Skin epidermis (tissue), 12 donors: ENCODE measurements at regions not wholly inside any gene's neighbourhood (a gene's known extent, or its start where the extent isn't known, plus 50 kb on each side); places are given as distances from the start of the nearest gene placed in this dataset.

Source experiments
- H3K27ac ChIP-seq, 21 experiments: fragments of 200-600 bp; sonication (generic) in 11 of 21; one replicate each; pipeline ENCODE4 v1.5.0; 2020; ENCODE audit warnings: mild to moderate bottlenecking in 3 of 21, inconsistent platforms in 2 of 21, moderate library complexity in 2 of 21
- H3K4me3 ChIP-seq, 7 experiments: fragments of 200-600 bp; sonication (generic) in 2 of 7; one replicate each; pipeline ENCODE4 v1.5.0; 2020; ENCODE audit warnings: inconsistent platforms in 2 of 7, mild to moderate bottlenecking in 2 of 7, moderate library complexity in 1 of 7

DNA sequence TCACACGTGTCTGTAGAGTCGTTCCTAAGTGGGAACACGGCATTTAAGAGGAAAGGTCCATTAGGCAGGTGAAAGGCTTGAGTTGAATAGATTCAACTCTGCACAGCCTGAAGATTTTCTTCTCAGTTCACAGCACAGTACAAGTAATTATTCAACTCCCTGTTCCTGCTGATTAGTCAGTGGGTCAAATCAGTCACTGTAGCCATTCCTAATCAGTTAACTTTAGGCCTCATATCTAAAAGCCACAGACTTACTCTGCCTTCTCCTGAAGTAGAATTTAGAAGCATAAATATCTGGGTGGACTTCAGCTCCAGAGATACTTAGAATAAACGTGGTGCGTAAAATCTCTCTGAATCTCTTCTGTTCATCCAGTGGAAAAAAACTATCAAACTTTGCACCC lies 872.4 kb downstream of the C6orf118 start:
- Histone ChIP-seq H3K27ac (no peak overlapping the region), H3K4me3 (no peak overlapping the region)

DNA sequence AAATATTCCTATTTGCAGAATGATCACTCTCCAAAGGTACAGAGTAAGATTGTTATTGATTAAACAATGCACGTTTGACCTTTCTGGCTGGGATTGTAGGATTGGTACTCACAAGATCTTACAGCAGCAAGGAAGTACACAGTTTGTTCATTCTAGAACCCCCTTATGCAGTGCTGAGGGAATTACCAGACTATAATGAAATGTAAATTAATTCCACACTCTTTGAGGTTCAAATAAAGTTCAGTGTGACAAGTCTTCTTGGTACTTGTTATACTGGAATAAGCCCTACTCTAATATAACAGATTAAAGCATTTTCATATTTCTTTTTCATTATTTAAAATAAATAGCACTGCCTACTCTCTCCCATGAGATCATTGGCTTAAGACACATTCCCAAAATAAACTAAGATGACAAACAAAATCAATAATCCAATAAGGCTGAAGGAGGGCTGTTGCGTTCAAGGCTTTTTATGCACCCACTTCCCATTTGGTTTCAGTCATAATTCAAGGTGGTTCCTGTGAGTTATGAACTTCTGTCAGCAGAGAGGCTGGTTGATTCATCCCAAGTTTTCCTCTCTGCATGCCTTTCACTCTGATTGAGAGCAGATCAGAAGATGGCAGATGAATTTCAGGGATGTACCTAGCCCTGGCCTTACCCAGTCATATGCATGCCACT lies 881.5 kb downstream of the C6orf118 start:
- Histone ChIP-seq H3K4me3 (no peak overlapping the region), H3K27ac (no peak overlapping the region)

DNA sequence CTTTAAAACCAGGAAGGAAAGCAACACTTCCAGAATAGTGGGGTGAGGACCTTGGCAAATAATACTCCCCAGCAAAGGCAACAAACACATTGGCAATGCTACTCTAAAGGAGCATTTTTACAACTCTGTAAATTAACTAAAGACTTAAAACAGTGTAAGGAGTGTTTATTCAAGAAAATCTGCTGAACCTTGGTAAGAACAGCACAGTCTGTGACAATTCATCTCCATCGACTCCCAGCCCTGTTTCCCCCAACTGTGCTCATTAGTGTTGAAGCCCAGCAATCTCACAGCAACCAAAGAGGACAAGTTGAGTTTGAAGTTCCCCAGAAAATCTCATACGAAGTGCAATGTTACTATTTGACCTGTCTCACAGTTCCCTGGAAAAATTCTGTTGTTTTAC lies 884.9 kb downstream of the C6orf118 start:
- H3K27ac ChIP-seq, result no peak overlapping the region
- no peak overlapping the region for H3K4me3 ChIP-seq

DNA sequence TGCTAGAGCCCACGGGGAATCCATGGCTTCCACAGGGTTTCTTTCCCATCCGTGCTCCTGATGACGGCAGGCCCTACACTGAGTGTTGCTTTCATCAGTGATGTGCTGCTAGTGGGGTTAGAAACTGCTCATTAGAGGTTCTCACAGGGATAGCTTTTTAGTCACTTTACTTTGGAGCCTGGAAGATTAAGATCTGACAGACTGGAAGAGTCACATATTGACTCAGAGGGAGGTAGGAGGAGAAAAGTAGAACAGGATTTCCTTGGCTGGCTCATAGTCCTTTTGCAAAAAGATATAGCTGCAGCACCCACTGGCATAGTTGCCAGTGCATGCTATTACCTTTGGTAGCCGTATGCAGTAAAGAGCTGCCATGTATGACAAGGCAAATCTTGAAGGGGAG lies 890.3 kb downstream of the C6orf118 start:
- H3K4me3 ChIP-seq, result no peak overlapping the region
- H3K27ac ChIP-seq, result no peak overlapping the region

DNA sequence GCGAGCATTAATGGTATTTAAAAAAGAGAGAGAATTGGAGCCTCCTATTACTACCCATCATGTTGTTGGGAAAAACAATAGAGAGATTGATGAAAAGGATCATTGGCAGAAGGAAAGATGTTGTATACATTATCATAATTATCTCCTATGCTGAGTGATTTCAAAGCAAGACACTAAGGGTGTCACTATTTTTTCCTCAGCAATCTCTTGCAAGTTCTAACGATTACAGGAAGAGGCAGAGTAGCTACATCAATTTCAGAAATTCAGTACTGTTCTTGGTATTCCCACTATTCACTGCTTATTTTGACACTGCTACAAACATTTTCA lies 891.2 kb downstream of the C6orf118 start:
- H3K27ac ChIP-seq, result no peak overlapping the region
- H3K4me3 ChIP-seq, result no peak overlapping the region

DNA sequence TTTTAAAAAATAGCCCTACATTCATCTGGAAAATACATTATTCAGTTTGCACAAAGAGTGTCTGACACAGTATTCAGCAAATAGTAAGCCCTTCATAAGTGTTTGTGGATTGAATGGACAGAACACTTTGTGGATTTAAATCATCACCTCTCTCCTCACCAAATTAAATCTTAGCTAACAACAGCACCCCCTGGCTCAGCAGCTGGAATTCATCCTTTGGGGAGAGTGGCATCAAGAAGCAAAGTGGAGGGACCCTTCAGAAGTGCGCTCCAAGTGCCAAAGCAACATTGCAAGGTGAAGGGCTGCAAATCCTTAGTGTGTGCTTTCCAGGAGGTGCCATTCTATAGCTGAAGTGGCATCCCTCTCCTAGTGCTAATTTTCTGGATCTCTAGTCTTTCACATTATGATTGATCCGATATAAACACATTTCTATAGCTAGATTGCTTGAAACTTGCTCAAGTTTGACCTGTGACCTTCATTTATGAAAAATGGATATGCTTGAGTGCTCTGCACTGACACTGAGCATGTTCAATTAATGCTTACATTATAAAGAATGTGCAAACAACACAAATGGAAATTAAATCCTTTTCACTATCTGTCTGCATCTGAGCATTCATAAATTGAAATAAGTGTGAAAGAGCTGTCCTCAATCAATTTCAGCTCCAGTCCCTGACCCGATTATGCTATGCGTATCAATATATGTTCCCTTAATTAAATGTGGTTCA lies 891.7 kb downstream of the C6orf118 start:
- no peak overlapping the region for H3K4me3 ChIP-seq
- H3K27ac ChIP-seq, result no peak overlapping the region

DNA sequence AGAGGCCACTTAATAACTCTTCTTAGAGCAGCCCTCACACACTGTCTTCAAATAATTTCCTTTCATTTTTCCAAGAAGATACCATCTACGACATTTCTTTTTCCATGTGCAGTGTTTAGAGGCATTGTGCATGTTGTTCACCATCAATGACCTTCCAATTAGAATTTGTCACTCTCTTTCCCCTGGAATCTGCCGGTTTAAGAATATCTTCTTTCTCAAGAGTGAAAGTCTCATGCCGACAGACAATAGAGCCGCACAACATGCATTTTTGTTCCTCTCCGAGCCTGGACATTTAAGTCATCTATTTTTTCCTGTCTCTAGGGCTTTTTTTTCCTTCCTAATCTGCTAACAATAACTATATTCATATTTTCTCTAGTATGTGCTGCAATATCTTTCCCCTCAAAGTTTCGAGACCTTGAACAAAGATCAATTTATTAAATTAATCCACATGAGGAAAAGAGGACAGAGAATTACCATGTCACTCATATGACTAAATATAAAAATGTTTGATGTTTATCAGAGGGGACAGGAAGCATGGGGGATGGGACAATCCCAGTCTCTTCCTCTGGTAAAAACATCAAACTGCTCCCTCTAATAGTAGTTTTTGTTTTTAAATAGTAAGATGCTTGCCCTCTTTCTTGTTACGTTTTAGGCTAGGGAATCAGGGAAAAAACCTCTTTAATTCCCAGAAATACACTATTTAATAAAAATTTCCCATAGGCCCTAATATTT lies 893.4 kb downstream of the C6orf118 start:
- Histone ChIP-seq H3K4me3 (no peak overlapping the region), H3K27ac (peak overlapping the region in 3 of 21 experiments; percentile 12 to 49 (median 36))

DNA sequence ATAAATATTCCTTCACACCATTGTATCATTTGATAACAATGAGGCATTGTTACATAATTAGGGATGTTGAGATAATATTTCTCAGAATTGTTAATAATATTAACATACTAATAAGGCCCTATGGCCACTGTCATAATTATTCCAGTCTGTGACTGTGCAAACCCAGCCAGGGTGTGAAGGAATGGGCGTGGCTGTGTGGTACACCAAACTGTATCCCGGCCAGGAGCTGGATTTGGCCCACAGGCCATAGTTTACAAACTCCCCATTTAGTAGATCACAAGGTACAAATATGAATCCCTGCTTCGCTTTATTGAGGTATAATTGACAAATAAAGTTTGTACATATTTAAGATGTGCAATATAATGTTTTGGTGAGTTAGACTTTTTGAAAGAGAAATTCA lies 894.7 kb downstream of the C6orf118 start:
- H3K27ac ChIP-seq, result no peak overlapping the region
- H3K4me3 ChIP-seq, result no peak overlapping the region

DNA sequence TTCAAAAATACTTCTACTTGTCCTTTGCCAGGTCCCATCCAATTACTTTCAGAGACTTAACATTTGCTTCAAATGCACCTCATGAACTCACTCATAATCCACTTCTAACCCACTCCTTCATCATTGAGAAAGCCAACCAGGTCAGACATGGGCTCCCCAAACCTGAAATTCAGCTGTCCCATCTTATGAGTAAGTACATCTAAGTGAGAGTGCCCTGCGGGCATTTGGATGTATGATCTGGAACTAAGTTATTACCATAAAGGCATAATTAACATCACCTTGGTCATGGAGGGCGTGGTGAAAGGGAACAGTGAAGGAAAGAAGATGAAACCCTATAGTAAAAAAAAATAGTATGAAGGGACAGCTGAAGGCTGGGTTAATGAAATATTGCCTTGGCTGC lies 896.8 kb downstream of the C6orf118 start:
- no peak overlapping the region for H3K27ac ChIP-seq
- no peak overlapping the region for H3K4me3 ChIP-seq

DNA sequence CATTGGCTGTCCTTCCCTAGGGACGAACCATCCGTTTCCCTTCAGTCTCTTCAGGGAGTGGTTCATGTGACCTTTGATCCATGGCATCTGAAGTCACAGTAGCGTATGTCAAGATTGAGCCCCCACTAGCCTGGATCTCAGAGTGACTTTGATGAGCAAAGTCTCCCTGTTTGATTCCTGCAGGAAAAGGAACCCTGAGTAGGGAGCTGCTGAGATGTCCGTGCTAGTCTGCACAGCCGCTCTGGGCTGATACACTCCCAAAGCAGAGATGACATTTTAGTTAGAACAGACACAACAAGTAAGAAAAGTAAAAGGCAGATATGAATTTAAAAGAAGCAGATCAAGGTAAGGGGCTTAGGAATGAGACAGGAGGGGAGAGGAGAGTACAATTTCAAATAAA lies 899.4 kb downstream of the C6orf118 start:
- no peak overlapping the region for H3K4me3 ChIP-seq
- H3K27ac ChIP-seq, result no peak overlapping the region

DNA sequence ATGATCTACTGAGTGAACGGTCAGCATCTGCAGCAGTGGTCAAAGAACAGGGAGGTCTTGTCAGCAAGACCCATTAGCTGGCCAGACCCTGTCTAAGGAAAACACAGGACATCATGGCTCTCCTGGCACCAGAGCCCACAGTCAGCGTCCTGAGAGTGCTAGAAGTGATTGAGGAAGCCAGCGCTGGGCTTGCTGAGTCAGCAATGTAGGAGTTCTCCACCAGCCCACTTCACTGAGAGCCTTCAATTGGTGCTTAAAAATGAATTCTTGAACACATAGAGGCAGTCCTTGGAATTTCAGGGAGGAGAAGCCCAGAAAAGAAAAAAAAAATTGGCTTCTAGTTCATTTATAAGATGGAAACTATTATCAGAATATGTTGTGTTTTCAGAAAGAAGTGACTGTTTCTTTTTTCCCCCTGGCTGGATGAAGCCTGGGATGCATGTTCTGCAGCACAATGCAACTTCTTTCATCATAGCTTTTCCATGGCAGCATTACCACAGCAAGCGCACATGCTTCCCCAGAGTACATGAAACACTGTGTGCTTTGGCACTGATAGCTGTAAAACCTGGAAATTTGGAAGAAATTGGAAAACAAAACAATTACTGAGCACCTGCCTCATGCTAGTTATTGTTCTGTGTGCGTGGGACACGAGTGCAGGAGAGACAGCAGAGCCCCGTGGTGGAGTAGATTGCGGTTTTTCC lies 899.9 kb downstream of the C6orf118 start:
- Histone ChIP-seq H3K4me3 (no peak overlapping the region), H3K27ac (no peak overlapping the region)

DNA sequence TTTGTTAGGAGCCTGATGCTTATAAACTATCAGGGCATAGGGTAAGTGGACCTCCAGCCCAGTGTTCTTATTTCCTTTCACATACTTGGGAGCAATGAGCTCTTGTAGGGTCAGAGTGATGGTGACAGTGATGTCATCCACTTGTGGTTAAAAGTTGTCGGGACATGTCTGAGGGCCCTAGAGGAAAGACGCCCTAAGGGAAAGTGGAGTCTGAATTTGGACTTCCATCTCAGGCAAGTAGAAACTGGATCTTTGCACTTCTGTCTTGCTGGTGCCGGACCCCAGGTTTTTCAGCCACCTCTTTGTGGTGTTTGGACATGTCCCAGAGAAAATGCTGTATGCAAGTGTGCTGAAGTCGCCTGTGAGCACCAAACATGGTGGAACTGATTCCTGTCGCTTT lies 900.5 kb downstream of the C6orf118 start:
- no peak overlapping the region for H3K27ac ChIP-seq
- no peak overlapping the region for H3K4me3 ChIP-seq

DNA sequence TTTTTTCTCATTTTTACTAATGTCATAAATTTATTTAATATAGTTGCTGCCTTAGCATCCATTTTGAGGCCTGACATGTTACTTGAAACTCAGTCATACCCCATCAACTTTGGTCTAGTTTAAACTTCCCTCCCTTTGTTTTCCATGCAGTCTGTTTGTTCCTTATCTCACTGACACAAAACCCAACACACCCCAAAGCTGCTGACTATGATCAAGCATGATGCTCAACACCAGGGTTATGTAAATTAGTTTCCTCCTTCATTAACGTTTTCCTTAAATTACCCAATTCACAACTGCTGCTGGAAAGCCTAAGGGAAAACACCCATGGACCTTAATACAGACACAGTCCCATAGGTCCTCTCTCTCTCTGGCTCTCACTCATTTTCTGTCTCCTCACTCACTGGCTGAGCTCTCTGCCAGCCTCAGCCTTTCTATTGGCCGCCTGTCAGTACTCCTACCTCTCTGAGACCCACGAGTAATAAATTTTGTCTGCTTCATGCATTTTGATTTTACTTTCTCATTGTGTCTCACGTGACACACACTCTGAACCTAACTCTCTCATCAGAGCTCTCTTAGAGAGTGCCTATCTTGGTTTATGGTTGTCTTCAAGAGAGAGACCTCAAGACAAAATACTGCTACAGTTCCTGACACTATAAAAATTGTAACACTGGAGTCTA lies 904.5 kb downstream of the C6orf118 start:
- Histone ChIP-seq H3K4me3 (no peak overlapping the region), H3K27ac (no peak overlapping the region)

DNA sequence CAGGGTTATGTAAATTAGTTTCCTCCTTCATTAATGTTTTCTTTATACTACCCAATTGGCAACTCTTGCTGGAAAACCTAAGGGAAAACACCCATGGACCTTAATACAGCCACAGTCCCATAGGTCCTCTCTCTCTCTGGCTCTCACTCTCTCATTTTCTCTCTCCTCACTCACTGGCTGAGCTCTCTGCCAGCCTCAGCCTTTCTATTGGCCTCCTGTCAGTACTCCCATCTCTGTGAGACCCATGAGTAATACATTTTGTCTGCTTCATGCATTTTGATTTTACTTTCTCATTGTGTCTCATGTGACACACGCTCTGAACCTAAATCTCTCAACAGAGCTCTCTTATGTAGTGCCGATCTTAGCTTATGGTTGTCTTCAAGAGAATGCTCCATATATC lies 907.5 kb downstream of the C6orf118 start:
- Histone ChIP-seq H3K27ac (peak overlapping the region in 1 of 21 experiments; percentile 25), H3K4me3 (no peak overlapping the region)

DNA sequence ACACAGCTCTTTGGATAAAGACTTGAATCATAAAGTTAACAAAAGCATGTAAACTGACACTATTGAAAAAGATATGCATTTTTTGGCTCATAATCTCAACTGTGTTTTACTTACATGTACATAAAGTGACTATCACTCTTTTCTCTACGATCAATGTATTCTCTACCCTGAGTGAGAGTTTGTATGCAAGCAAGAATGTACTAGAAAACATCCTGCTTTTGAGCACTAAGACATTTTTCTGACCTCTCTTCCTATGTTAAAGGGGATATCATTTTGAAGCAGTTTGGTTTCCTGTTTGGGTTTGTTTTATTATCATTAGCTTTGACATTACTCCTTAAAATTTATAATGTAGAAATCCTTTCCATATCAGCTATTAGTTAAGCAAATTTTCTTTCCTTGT lies 910.8 kb downstream of the C6orf118 start:
- no peak overlapping the region for H3K4me3 ChIP-seq
- no peak overlapping the region for H3K27ac ChIP-seq

DNA sequence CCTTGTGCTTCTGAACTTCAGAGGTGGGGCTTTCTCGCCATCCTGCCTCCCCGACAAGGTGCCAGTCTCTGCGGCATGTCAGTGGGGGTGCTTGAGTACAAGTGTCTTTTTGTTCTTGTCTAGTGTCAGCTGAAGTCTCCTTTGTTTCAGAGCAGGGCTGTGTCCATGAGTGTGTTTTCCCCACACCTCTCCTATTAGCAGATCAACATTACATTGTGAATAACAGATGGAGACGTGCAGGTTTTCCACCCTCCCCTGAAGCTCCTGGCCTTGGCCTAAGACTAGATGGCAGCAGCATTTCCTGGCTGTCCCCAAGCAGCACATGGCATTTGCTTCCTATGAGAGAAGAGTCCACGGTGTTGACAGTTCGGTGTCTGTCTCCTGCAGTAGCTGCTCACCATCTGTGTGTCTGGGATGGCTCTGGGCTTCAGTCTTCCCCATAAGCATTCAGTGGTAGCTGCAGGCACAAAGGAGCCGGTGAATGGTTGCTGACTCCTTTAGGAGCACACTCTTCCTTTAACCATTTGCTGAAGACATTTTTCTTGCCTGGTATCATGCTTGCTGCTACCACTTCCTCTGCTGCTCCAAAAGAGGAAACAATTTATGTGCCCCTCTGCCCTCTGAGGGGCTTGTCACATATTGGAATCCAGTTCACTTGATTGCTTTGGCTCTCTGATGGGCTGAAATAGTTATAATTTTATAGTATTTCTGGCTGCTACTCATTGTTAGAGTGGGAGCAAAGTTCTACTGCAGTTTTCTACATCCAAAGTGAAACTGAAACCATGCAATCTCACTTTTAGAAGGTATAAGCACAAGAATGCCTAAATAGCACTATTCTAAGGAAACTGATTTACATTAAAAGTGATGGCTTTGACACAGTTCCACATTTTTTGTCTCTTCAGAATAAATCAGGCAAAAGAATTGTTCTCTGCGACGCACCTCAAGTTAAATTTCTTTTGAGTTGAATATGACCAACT lies 913.0 kb downstream of the C6orf118 start:
- H3K4me3 ChIP-seq, result peak overlapping the region in 1 of 7 experiments; percentile 7
- H3K27ac ChIP-seq, result peak overlapping the region in 3 of 21 experiments; percentile 40 to 43 (median 42)

DNA sequence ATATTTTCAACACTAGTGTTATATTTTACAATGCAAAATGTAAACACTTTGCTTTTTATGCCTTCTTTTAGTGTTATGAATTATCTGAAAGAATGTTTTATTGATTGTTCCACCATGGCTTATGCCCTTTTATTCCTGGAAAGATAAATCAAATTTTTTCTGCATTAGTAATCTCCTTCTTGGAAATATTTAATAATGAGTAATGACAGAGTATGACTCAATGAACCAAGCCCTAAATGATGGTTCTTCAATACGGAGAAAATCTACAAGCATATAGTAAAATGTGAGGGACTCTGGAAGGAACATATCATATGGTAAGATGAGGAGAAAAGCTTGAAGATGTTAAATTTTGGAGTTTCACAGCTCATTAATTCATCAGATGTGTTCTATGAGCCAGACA lies 929.6 kb downstream of the C6orf118 start:
- Histone ChIP-seq H3K4me3 (no peak overlapping the region), H3K27ac (no peak overlapping the region)

DNA sequence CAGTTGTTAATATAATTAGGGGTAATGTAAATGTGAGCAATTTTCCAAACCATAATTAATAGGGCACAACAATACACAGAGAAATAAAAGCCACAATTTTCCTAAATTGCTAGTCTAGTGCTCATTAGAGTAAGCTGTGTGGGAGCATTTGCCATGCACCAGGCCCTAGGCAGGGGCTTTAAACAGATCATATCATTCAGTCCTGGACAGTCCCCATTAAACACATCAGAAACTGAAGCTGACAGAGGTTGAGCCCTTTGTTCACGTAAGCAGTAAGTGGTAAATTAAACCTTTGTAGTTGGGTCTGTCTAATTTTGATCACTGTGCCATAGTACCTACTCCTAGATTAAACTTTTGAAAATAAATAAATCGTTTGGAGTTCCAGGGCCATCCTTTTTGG lies 931.1 kb downstream of the C6orf118 start:
- no peak overlapping the region for H3K27ac ChIP-seq
- no peak overlapping the region for H3K4me3 ChIP-seq
